Stimulated activated CD8-positive, alpha-beta memory T cell treated with anti-CD3 and anti-CD28 coated beads, Interleukin-12 subunit alpha, Interleukin-12 subunit beta, amount 100 ng/mL, for 24 hours (primary cell): ENCODE measurements at regions not wholly inside any gene's neighbourhood (a gene's known extent, or its start where the extent isn't known, plus 50 kb on each side); places are given as distances from the start of the nearest gene placed in this dataset.
A peak's percentile ranks its signal among the peaks of the same experiment; 100 is the strongest.

ENCODE experiments used
- DNase-seq: peaks from one replicate; pipeline ENCODE4 v3.0.0-alpha.2; 2020; ENCODE audit errors: extremely low read depth

DNA sequence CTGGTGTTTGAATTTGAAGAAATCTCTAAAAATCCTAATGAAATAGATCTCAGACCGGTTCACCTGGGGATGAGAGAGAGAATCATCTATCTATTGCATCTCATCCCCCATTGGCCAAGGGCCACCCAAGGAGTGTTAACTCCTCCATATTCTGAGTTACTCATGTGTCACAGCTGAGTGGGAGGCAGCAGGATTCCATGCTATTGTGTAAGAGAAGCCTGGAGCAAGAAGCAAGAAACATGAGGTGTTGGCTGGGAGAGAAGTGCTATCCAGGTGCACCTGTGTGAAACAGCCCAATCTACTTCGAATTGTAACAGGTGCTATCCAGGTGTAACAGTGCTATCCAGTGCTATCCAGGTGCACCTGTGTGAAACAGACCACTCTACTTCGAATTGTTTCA, 150.3 kb upstream of the MAOA start:
- DNase-seq, result no peak

DNA sequence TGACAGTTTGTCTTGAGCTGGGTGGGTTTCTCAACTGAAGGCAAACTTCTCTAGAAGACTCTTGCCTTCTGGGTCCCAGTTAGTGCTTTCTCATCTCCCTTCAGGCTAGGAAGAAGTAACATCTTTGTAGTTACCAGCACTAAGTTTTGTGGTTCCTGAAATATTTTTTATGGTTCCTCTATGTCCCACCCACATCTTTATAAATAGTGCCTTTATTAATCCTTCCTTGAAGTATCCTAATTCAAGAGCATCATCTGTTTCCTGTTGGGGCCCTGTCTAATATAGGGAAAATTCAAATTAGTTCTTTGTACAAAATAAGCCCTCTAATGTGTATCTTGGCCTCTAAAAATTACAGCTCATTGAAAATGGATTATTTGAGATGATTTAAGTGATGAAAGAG, 147.4 kb upstream of the MAOA start:
- no peak for DNase-seq

DNA sequence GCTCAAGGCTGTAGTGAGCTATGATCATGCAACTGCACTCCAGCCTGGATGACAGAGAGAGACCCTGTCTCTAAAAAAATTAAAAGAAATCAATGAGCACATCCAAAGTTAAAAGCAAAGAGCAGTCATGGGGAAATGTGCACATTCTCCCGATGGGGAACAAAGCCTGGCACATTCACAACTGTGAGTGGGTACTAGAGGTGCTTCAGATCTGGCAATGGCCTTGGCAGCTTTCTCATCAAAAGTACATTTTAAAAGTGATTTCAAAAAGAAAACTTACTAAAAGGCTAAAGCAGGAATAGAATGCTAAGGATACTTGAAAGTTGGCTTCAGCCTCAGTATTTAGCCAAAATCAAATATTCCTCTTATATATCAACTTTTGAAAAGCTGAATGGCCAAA, 145.9 kb upstream of the MAOA start:
- no peak for DNase-seq

DNA sequence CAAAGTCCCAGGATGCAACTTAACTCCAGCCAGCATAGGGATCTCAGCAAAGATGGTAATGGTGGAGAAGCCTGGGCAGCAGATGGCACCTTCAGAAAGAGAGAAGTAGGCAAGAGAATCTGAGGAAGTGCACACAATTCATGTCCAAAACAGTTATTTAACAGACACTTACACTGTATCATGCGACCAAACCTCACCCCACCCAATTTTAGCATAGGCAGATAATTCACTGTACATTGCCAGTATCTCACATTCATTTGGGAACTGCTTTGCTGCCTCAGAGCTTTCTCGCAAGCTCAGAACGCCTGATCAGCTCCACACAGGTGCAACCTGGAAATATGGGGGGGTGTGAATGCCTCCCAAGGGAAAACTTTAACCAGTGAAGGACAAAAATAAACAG, 143.0 kb upstream of the MAOA start:
- no peak for DNase-seq

DNA sequence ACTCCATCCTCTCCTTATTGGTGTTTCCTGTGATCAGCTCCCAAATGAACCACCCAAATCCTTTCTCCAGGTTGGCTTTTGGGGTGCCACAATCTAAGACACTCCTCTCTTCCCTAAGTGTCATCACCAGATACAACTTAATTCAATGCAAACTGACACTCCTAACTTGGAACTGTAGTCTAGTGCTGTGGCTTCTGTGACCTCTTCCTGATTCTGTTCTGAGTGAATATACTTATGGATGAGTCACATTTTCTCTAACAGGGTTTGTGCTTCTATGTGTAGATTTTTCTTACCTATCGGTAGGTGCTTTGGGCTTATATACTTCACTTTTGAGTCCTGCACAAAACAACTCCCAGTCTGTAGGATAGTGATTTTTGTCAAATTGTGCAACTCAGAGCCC, 141.3 kb upstream of the MAOA start:
- no peak for DNase-seq

DNA sequence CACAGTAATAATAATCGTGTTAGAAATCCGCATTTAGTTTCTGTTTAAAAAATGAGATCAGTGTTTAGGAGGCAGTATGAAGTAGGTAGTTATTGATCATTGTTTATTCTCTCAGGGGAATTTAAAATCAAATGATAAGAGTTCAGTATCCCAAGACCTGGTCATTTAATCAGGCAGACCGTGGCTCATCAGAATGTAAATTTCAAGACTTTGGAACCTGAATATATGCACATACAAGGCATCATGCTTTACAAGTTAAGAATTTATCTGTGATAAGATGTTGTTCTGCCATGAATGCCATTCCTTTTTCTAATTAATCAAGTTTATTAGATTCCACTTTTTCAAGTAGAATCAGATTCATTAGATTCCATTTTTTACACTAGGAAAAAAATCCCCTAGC, 133.5 kb upstream of the MAOA start:
- no peak for DNase-seq

DNA sequence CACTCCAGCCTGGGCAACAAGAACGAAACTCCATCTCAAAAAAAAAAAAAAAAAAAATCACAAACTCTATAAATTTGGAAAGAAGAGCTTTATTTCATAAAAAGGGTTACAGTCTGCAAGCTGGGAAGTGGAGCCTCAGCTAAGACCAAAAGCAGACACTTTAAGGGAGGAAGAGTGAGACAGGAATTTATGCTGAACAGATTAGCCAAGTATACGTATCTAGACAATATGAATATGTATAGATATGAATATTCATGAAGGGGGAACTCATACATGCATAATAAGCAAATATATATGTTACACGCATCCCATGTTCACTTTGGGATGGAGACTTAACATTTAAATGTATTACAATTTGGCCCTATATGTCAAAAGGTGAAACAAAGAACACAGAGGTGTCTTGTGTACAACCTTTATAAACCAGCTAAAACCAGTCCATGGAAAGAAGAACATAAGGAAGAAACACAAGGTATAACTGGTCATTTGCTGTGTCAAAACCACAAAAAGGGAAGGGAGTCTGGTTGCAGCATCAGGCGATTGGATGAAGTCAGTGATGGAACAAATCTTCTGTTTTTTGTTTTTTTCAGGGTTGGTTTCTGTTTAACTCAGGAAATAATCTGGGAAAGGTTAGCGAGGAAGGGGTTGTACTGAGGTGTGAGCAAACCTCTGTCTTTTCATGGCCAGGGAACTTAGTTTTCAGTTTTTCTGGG, 130.0 kb upstream of the MAOA start:
- no peak for DNase-seq

DNA sequence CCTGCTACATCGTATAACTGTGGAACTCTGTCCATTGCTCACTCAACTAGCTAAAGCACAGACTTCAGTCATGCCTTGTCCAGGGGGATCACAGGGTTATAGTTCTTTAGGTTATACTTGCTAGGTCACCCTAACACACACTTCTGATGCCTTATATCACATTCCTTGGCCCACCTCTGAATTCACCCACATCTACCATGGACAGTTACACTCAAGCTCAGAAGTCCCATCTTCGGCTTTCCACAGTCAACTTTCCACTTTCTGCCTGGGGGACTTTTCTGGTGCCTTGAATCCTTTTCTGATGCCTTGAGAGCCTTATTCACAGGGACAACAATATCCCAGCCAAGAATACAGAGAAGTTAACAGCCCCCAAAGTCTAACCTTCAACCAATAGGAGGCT, 129.2 kb upstream of the MAOA start:
- no peak for DNase-seq

DNA sequence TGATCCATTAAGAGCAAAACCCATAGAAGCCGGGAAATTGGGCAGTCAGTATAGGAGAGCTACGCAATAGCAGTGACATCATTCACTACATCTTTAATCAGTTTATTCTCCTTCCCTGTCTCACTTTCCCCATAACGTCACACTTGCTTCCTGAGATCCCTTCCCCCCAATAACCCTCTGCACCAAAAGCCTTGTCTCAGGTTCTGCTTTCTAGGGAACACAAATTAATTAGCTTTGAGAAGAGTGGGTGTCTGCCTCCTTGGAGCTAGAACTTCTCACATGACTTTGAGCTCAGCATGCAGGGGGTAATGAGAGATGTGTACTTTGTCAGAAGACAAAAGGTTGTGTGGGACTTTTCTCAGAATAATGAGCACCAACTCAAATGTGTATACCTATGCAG, 128.3 kb upstream of the MAOA start:
- no peak for DNase-seq

DNA sequence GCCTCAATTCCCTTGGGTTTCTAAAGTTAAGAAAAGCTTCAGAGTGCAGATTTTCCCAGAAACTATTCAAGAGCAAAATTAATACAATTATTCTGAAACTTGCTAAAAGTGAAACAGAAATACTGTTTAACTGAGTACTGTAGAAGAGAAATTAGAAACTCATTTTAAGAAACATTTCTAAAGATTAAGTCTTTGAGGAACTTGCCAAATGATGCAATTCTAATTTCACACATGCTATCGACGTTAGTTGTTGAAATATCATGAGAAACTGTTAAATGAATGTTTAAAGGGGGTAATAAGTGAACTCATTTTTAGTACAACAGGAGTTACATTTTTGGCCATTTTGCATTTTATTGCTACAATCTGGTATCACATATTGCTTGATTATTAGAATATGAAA, 125.3 kb upstream of the MAOA start:
- DNase-seq, result no peak

DNA sequence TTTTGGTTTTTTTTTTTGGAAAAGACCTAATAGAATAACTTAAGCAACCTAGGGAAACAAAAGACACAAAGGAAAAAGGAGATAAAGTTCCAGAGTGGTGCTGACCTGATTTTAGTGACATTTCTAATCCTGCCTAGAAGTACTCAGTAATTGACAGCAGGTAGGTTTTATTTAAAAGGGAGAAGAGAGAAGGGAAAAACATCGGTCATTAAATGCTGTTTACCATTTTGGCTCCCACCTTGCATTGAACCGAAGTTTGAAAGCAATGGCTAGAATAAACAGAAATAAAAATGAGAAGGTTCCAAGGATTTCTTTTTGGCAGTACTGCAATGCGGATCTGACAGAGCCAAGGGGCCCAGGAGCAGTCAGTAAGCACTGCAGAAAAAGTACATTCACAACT, 115.8 kb upstream of the MAOA start:
- no peak for DNase-seq

DNA sequence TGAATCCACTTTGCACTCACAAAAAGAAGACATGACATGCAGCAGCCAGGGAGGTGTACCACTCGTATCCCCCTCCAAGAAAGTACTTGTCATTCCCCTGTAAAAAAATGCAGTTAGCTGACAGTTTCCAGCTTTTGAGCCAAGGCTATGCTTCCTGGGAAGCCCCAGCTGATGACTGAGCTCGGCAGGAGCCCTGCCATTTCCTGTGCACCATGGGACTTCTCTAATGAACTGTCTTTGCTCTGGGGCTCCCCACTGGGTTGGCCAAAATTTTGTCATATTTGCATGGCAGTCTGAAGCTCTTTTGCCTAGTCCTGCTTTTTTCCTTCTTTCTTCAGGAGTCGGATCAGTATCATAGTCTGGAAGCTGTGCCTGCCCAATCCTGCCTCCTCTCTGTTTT, 104.5 kb upstream of the MAOA start:
- DNase-seq, result no peak

DNA sequence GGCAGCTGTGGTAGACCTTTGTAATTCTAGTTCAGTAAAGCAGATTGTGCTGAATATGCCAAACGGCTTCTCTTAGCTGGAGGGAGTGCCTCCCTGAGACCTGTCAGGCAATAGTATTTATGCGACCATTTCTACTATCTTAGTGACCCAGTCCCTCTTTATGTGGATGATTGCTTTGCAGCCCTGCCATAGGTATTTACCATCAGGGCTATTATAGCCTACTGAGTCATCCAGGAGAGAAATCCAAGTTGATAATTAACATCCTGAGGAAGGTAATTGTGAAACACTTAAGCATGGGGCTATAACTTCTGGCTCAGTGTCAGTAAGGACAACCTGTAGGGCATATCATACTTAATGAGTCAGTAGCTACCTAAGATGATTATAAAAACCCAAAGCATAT, 103.9 kb upstream of the MAOA start:
- DNase-seq, result no peak

DNA sequence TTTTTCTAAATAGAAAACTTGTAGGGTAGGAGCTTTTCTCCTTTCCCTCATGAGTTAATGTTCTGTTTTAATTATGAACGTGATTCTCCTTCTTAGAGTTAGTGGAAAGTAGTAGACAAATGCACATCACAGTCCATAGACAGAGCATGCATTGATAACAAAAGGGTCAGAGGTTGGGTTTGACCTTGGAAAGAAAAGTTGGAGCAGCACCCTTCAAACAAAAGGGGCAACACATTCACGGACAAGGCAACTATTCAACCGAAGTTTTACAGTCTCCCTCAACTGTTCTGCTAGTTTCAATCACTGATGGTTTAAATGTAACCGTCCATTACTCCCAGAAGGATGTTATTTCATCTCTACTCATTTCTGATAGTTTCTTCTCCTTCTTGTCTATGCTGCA, 103.4 kb upstream of the MAOA start:
- DNase-seq, result no peak

DNA sequence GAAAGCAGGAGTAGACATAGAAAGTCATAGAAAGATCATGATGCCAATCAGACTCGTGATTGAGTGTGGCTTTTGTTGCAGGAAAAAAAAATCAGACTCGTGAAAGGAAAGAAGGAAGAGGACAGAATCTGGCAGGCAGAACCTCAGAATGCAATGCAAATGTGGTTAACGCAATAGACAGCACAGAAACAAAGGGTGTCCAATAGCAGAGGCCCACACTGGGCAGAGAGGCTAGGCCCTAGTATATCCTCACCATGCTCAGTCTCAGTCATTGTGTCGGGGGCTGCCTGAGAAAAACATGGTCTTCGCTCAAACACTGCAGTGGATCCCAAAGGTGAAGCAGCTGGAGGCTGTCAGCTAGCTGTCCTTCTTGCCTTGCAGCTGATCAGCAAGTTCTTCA, 102.8 kb upstream of the MAOA start:
- DNase-seq, result no peak

DNA sequence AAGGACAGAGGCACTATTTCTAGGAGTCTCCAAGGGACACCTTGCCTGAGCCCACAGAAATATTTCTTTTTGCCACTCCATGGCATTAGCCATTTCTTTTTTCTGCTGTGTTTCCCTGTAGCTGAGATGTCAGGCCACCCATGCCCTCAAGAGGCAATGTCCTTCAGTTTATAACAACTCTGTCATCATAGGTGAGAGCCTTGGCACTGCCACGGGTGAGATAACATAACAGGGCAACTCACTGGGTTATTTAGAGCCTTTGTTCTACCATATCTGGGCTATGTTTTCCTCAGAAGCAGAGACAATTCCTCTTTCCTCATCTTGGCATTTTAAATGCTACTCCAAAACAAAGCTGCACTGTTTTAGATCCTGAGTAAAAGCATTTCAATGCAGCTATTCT, 99.9 kb upstream of the MAOA start:
- no peak for DNase-seq

DNA sequence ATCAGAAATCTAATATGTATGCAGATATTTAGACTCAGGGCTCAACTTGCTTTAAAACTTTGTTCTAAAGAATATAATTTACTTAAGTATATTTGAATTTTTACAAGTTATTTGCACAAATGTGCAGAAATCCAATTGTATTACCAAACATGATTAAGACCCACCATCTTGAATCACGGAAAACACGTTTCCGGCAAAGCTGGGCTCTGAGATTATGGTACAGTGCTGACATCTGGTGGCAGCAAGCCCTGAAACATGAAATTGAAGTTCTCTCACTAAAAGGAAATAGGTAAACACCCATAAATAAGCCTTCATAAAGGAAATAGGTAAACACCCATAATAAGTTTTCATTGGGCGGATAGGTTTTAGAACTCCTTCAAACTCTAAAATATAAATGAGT, 98.3 kb upstream of the MAOA start:
- peak; percentile 3 for DNase-seq

DNA sequence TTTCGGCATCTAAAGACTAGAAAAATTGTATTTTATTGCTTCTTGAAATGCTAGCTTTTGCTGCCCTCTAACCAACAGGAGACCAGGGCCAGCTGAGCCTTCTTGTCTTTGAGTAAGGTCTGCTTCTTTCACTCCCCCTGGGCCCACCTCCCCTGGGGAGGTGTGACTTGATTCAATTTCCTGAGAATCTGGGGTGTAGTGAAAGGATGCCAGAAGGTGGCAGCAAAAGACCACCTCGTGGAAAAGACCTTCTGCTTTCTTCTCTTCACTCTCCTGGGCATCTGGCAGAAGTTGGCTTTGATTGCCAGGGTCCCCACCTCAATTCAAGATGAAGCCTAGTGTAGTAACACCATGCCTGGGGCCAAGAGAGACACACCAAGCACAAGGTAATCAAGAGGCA, 96.5 kb upstream of the MAOA start:
- DNase-seq, result no peak

DNA sequence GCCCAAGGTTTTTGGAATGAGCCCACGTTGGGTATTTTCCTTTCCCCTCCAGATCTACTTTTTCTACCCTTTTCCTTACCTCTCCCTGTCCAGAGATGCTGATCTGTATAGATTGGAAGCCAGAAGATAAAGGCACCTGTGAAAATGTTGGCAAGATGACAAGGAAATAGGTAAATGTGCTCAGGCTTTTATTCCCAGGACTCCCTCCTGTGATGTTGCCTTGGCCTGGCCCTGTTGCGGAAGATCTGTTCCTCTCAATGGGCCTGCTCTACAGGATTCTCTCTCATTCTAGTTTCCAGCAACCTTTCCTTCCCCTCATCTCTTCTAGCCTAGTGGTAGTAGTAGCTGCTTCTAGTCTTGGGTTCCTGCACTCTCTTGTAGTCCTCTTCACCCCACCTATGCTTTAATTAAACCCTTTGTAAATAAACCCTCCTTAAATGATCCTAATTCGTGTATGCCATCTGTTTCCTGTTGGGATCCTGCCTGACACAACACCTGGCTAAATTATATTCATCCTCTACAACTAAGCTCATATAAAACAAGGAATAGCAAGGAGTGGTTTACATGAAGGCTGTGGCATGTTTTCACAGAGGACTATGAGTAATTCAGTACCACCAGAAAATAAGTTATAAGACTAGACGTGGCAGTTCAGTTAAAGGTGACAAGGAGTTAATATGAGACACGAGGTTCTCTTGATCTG, 95.7 kb upstream of the MAOA start:
- DNase-seq, result no peak

DNA sequence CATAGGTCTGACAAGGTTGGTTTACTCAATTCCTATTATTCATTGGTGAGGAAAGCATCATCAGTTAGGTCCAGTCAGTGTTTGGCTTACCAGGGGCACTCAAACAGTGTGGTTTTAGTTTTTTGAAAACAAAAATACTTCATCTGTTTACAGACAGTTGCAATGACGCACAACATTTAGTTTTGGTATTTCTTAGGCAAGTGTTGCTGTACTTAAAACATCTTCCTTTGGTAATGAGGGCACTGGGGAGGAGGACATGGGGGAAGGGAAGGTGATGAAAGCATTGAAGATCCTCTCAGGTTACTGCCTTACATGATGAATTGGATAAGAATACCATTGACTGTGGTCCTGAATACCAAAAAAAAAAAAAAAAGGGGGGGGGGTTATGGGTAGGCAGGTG, 93.7 kb upstream of the MAOA start:
- no peak for DNase-seq

DNA sequence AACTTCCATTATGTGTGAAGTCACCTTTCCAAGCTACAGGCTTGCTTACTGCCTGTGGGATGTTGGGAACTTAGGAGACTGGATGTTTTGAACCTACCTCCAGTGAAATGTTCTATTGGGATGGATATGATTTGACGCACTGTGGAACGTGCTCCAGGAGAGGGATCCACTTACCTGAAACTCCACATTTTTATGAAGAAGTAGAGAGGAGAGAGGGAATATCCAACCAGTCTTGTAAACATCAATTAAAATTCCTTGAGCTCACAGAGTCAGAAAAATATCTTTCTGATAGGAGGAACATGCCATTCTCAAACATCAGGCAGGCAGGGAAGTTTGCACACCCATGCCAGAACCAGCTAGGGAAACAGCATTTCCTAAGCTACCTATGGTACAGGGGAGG, 91.1 kb upstream of the MAOA start:
- DNase-seq, result no peak

DNA sequence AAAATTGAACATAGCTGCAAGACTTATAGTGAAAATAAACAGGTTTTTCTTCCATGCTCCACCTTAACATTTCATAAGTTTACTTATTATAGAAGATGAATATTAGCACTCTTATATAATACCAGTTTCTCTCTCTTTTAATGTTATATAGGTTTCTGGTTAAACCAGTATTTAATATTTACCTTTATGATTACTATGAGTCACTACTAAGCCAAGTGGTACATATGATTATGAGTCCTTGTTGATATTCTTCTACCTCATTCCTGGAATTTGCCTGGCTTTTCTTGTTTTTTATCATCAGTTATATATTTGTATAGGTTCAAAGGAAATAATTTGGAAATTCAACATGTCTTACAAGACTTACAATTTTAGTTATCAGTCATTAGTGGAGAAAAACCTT, 89.9 kb upstream of the MAOA start:
- DNase-seq, result no peak

DNA sequence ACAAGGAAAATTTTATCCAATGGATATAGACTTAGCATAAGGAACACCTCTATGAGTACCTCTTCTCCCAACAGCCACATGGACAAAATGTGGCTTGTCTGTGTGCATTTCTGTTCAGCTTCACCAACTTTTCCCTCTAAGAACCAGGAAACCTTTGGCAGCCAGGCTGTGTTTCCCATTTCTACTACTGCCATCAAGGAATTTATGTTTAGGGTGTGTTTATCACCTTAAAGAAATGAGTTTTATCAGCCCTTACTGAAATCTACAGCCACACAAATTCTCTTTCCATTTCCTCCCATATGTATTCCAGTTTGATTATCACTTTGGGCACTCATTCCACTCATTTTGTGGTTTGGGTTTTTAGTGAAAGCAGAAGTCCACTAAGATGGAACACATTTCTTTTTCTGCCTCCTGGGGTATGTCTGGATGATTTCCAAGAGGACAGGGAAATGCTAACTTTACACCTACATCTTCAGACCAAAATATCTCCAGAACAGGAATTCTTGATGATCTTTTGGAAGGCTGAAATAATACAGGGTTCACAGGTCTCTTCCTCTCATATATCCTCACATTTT, 82.6 kb upstream of the MAOA start:
- DNase-seq, result no peak

DNA sequence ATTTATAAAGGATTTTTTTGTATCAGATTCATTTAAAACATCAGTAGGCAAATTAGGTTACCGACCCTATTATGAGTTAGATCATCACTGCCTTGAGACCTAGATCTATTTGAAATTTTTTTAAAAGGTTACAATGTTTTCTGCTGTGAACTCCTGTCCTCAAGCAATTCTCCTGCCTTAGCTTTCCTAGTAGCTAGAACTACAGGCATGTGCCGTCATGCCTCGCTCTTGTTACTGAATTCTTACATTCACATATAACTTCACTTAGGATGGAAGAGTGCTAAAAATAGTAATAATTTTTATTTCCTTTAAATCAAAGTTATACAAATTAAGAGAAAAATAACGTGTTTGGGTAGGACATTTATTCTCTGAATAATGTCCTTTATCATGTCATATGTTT, 75.5 kb upstream of the MAOA start:
- no peak for DNase-seq
